GM10266 (cell line): ENCODE measurements at regions not wholly inside any gene's neighbourhood (a gene's known extent, or its start where the extent isn't known, plus 50 kb on each side); places are given as distances from the start of the nearest gene placed in this dataset.

ENCODE experiments used
- DNase-seq: peaks from one replicate; pipeline ENCODE4 v3.0.0; 2012; ENCODE audit errors: extremely low spot score
- TF ChIP-seq, protein P1 (sequence below): IDR thresholded peaks from 2 replicates; pipeline ENCODE4 v1.5.1; 2012; ENCODE audit warnings: mild to moderate bottlenecking, low read depth; ENCODE audit not compliant: control insufficient read depth, insufficient read depth; ENCODE audit errors: missing control alignments

DNA sequence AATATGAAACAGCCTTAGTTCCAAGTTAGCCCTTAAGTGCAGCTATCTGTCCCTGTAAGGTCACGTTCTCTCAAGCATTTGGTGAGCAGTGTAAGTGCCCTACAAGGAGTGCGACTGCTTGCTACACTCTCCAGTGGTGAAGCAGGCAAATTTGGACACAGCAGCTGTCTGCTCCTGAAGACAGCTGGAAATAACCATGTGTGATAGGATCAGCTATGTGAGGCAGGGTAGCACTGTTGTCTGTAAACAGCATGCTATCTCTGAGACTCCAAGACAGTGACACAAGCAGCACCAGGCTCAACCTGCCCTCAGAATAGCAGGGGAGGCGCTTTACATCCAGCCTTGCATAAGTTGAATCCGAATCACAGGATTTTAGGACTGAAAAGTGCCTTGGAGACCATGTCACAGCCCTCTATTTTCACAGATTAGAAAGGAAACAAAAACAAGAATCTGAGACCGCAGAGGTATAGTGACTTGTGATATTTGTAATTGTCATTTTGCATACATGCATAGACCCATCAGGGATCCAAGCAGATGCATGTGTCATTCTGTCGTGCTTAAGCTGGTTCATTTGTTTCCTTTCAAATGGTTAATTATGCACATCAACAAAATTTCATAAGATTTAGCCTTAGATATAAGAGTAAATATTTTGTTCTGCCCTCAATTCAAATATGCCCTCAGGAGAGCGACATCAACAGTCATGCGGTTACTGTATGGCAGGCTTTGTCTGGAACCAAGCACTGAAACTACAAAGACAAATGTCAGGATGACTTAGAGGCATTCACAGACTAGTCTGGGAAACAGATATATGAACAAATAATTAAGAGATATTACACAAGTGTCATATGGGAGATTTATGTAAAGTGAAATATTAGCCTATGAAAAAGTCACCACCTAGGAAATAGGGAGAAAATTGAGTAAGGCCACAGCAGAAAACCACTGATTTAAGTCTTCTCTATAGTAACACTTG, 134.9 kb upstream of the NRIP1 start:
- DNase-seq, result no peak
- TF ChIP-seq, protein P1, sequence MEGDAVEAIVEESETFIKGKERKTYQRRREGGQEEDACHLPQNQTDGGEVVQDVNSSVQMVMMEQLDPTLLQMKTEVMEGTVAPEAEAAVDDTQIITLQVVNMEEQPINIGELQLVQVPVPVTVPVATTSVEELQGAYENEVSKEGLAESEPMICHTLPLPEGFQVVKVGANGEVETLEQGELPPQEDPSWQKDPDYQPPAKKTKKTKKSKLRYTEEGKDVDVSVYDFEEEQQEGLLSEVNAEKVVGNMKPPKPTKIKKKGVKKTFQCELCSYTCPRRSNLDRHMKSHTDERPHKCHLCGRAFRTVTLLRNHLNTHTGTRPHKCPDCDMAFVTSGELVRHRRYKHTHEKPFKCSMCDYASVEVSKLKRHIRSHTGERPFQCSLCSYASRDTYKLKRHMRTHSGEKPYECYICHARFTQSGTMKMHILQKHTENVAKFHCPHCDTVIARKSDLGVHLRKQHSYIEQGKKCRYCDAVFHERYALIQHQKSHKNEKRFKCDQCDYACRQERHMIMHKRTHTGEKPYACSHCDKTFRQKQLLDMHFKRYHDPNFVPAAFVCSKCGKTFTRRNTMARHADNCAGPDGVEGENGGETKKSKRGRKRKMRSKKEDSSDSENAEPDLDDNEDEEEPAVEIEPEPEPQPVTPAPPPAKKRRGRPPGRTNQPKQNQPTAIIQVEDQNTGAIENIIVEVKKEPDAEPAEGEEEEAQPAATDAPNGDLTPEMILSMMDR, result no peak

DNA sequence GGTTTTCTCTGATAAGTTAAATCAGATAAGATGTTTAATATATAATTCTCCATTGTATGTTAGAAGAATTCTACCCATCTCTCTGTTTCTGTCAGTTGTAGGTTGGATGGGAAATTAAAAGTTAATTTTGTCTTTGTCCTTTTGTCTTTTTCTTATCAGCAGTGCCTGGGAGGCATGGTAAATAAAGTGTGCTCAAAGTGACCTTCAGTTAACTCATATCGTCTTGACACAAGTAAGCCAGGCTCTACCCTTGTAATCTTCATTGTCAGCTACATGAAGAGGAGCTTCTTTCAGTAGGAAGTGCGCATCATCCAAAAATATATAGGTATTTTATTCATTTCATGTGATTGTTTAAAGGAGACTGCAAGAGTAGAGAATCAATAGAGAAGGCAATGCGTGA, 138.9 kb upstream of the NRIP1 start:
- no peak for DNase-seq
- TF ChIP-seq, protein P1, result no peak

DNA sequence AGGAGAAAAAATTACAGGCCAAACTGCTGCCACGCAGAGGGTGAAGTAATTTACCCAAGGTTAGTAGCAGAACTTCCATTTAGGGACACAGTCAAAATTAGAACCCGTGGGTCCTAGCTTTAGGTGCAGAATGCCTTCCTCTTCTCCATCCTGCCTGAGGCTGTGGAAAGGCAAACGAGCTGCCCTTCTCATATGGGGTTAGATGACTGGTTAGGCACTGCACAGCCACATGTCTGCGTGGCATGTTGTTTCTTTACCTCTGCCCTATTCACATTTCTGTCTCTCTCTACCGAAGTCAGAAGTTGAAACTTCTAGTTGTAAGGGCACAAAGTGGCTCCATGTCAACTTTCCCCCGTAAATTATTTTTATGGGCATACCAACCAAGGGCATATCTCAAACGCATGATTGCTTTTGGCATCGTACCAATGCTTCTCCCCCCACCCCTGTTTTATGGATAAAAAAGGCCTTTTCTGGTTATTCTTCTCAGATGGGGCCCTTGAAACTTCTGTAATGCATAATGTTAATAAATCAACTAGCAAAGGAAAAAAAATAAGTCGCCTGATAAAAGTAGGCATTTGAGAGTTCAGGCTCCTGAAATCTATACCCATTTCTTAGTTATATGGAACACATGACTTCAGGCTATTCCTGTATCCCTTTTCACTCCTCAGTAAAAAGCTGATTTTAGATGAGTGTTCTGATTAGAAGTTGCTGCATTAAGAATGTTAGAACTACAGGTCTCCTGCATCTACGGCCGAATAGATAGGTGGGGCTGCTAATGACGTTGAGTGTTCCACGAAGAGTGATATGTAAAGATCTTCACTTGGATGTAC, 139.6 kb upstream of the NRIP1 start:
- no peak for DNase-seq

DNA sequence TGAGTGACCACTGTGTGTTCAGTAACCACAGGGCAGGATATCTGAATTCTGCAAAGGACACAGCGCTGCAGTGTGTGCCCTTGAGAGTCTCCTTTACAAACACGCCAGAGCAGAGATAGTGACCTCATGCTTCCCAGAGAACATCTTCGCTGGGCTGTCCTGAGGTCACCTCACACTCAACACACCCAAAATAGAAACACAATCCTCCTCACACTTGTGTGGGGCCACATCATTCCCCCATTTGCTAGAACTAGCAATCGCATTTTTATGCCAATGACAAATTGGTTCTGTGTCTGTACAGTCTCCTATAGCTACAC, 140.1 kb upstream of the NRIP1 start:
- DNase-seq, result no peak
- TF ChIP-seq, protein P1, result no peak

More for the DNA sequence above, 139.6 kb upstream of the NRIP1 start:
- TF ChIP-seq, protein P1, result no peak

DNA sequence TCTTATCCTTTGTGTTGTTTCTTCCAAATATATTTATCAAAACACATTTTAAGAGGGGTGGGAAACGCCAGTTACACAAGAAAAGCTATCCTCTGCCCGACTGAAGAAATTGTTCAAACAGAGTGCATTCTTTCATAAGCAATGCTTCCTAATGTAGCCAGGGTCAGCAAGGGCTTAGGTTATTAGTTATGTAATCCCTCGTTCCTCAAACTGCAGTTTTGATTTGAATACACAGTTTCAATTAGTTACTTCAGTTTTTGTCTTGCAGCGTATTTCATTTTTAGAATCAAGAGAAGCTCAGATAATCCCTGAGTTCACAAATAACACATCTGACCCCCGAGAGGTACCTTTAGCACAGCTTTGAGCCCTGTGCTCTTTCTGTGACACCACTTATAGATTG, 141.7 kb upstream of the NRIP1 start:
- peak; percentile 54 for DNase-seq
- TF ChIP-seq, protein P1, result no peak

DNA sequence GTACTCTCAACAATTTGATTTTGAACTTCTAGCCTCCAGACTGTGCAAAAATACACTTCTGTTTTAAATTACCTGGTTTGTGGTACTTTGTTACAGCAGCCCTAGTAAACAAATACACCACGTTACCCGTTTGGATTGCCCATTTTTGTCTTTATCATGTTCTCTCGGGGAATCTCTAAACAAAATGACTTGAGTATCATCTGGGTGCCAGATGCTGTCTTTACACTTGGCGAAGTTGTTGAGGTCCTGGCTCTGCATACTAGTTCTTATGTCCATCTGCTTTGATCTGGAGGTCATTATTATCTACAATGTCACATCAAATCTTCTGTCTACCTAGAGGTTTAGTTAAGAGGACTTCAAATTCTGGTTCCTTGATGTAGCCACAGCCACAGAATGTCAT, 142.4 kb upstream of the NRIP1 start:
- no peak for DNase-seq
- TF ChIP-seq, protein P1, result no peak
